Calu3 (cell line): ENCODE measurements at regions not wholly inside any gene's neighbourhood (a gene's known extent, or its start where the extent isn't known, plus 50 kb on each side); places are given as distances from the start of the nearest gene placed in this dataset.

Source experiments
- BruUV-seq: library from RNA; stranded (reverse); fragments of 400-500 nt; replicated peaks from 2 replicates; lab custom pipeline; 2021; lab: Mats Ljungman, UMichigan
- CTCF ChIA-PET: fragments of 300-600 bp; sonication (Branson Sonifier 250); formaldehyde crosslinking; loops from one replicate; lab custom pipeline; 2022; ENCODE audit warnings: antibody characterized with exemption; lab: Charles Lee
- DNase-seq: peaks from one replicate; pipeline ENCODE4 v3.0.0; 2022
- H3K27ac Mint-ChIP-seq: one replicate; pipeline ENCODE4 v1.8.0; 2022; ENCODE audit warnings: mixed read lengths; ENCODE audit not compliant: unreplicated experiment
- H3K27me3 Mint-ChIP-seq: one replicate; pipeline ENCODE4 v1.8.0; 2022; ENCODE audit warnings: mixed read lengths; ENCODE audit not compliant: unreplicated experiment
- H3K36me3 Mint-ChIP-seq: one replicate; pipeline ENCODE4 v1.8.0; 2022; ENCODE audit warnings: mild to moderate bottlenecking, moderate library complexity, mixed read lengths; ENCODE audit not compliant: insufficient read depth, unreplicated experiment
- H3K4me1 Mint-ChIP-seq: one replicate; pipeline ENCODE4 v1.8.0; 2022; ENCODE audit warnings: mild to moderate bottlenecking, low read depth, mixed read lengths; ENCODE audit not compliant: unreplicated experiment
- H3K4me3 Mint-ChIP-seq: one replicate; pipeline ENCODE4 v1.8.0; 2022; ENCODE audit warnings: mild to moderate bottlenecking, low read depth, moderate library complexity, mixed read lengths; ENCODE audit not compliant: unreplicated experiment
- H3K9me3 Mint-ChIP-seq: one replicate; pipeline ENCODE4 v1.8.0; 2022; ENCODE audit warnings: low read depth, mixed read lengths; ENCODE audit not compliant: unreplicated experiment
- CTCF ChIP-seq: fragments of 200-600 bp; IDR thresholded peaks from one replicate; pipeline ENCODE4 v1.8.0; 2022; ENCODE audit warnings: antibody characterized with exemption; ENCODE audit not compliant: unreplicated experiment
- intact Hi-C: fragments of 100-400 bp; cut with micrococcal nuclease; formaldehyde crosslinking; loops from one replicate; pipeline ENCODE4 v1.10.0; 2022; ENCODE audit not compliant: unreplicated experiment

- no peak overlapping the region for H3K27ac Mint-ChIP-seq
- H3K36me3 Mint-ChIP-seq: no peaks in the 10 kb centered on the region
- peaks cover 33% of the 10 kb centered on the region for H3K4me1 Mint-ChIP-seq
- H3K4me3 Mint-ChIP-seq: no peak overlapping the region
- no peaks in the 10 kb centered on the region for H3K27me3 Mint-ChIP-seq
- DNase-seq: no peak
- no TSS peak for BruUV-seq
- CTCF ChIA-PET: no interaction called here
- H3K9me3 Mint-ChIP-seq: peaks cover 2% of the 10 kb centered on the region
- intact Hi-C loops: no loop called here
- no peak for TF ChIP-seq CTCF
Observed at GRCh38 chr9:14560194-14560593, 133.0 kb downstream of the ZDHHC21 start.

GRCh38 chr9:14554886-14555285, 138.3 kb downstream of the ZDHHC21 start:
- CTCF ChIA-PET: no interaction called here
- H3K27ac Mint-ChIP-seq: no peak overlapping the region
- intact Hi-C loops: no loop called here
- no peak overlapping the region for H3K4me3 Mint-ChIP-seq
- no TSS peak for BruUV-seq
- no peaks in the 10 kb centered on the region for H3K27me3 Mint-ChIP-seq
- TF ChIP-seq CTCF: no peak
- H3K4me1 Mint-ChIP-seq: peaks cover 33% of the 10 kb centered on the region
- H3K36me3 Mint-ChIP-seq: no peaks in the 10 kb centered on the region
- no peaks in the 10 kb centered on the region for H3K9me3 Mint-ChIP-seq
- DNase-seq: no peak

- TF ChIP-seq CTCF: no peak
- BruUV-seq: no TSS peak
- intact Hi-C loops: no loop called here
- H3K4me3 Mint-ChIP-seq: no peak overlapping the region
- no peak overlapping the region for H3K27ac Mint-ChIP-seq
- H3K9me3 Mint-ChIP-seq: no peaks in the 10 kb centered on the region
- CTCF ChIA-PET: no interaction called here
- H3K27me3 Mint-ChIP-seq: no peaks in the 10 kb centered on the region
- no peaks in the 10 kb centered on the region for H3K4me1 Mint-ChIP-seq
- DNase-seq: no peak
- H3K36me3 Mint-ChIP-seq: no peaks in the 10 kb centered on the region
Observed at GRCh38 chr9:14547245-14548060, 145.8 kb downstream of the ZDHHC21 start.

- Mint-ChIP-seq H3K27ac (no peak overlapping the region), H3K4me1 (no peaks in the 10 kb centered on the region), H3K36me3 (no peaks in the 10 kb centered on the region), H3K9me3 (no peaks in the 10 kb centered on the region), H3K27me3 (no peaks in the 10 kb centered on the region), H3K4me3 (no peak overlapping the region)
- CTCF ChIA-PET: no interaction called here
- TF ChIP-seq CTCF: no peak
- no TSS peak for BruUV-seq
- DNase-seq: no peak
- intact Hi-C loops: no loop called here
Observed at GRCh38 chr9:14546693-14547092, 146.5 kb downstream of the ZDHHC21 start.
